Lower leg skin (tissue), 4 donors: ENCODE measurements at regions not wholly inside any gene's neighbourhood (a gene's known extent, or its start where the extent isn't known, plus 50 kb on each side); places are given as distances from the start of the nearest gene placed in this dataset.
A peak's percentile ranks its signal among the peaks of the same experiment; 100 is the strongest.

Source experiments
- DNase-seq, 2 donors: peaks; one replicate each; pipeline ENCODE4 v3.0.0-alpha.2; 2019; ENCODE audit warnings: low spot score in 2 of 2
- H3K4me3 ChIP-seq: fragments of 200-600 bp; sonication (generic); 2 replicates; pipeline ENCODE4 v1.5.1; 2017; ENCODE audit warnings: mild to moderate bottlenecking, low read depth; ENCODE audit not compliant: poor library complexity, severe bottlenecking
- POLR2A ChIP-seq, 2 donors: fragments of 450-650 bp; IDR thresholded peaks; one replicate each; pipeline ENCODE4 v1.6.1; 2016 to 2017; ENCODE audit warnings: antibody characterized with exemption in 2 of 2, mild to moderate bottlenecking in 1 of 2, moderate library complexity in 1 of 2
- WGBS, 2 donors: methylation state at CpG; one replicate each; pipeline ENCODE4 v1.1.5; 2018; 5-methylcytosine and 5-hydroxymethylcytosine counted together
- intact Hi-C: fragments of 100-400 bp; cut with DNase I; formaldehyde crosslinking; loops from one replicate; pipeline ENCODE4 v1.15.0; 2023; ENCODE audit warnings: low total_unique reads
- TF ChIP-seq, protein P1 (sequence below), 3 donors: fragments of 450-650 bp; IDR thresholded peaks; one replicate each; pipeline ENCODE4 v1.5.1; 2016; ENCODE audit warnings: antibody characterized with exemption in 3 of 3, mild to moderate bottlenecking in 3 of 3, moderate library complexity in 2 of 3

DNA sequence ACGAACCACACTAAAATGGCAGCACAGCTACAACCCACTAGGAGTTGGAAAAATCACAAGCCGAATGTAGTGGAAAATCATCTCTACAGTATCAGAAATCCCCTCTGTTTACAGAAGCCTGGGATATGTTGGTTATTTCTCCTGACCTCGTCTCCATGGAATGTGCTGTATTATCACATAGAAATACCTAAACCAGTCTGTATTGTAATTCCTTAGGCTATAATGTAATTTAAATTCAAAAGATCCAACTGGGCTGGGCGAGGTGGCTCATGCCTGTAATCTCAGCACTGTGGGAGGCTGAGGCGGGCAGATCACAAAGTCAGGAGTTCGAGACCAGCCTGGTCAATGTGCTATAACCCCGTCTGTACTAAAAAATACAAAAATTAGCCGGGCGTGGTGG is 244.8 kb upstream of the MPDZ start:
- intact Hi-C loops = no loop called here
- 91 to 93% methylated on average over 9 of the region's 9 CpGs for WGBS, 2 donors
- no peak for TF ChIP-seq POLR2A (IDR thresholded peaks at IDR 0.05)
- TF ChIP-seq, protein P1, sequence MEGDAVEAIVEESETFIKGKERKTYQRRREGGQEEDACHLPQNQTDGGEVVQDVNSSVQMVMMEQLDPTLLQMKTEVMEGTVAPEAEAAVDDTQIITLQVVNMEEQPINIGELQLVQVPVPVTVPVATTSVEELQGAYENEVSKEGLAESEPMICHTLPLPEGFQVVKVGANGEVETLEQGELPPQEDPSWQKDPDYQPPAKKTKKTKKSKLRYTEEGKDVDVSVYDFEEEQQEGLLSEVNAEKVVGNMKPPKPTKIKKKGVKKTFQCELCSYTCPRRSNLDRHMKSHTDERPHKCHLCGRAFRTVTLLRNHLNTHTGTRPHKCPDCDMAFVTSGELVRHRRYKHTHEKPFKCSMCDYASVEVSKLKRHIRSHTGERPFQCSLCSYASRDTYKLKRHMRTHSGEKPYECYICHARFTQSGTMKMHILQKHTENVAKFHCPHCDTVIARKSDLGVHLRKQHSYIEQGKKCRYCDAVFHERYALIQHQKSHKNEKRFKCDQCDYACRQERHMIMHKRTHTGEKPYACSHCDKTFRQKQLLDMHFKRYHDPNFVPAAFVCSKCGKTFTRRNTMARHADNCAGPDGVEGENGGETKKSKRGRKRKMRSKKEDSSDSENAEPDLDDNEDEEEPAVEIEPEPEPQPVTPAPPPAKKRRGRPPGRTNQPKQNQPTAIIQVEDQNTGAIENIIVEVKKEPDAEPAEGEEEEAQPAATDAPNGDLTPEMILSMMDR (IDR thresholded peaks at IDR 0.05) = no peak
- no peak overlapping the region for H3K4me3 ChIP-seq
- no peak for DNase-seq

DNA sequence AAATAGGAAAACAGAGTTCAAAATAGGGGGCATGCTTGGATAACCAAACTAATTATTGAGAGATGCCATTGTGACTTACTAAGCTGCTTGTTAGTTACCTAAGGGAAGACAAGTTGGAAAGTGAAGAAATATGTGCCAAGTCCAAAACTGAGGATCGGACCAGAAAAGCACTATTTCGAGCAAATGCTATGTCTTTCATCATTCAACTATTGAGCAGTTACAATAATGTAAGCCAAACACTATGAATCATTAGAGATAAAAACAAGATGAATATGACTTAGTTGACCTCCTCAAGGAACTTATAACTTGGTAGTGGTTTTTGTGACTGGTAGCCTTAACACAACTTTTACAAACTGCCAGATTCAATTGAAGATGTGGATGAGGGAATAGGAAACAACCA is 240.6 kb upstream of the MPDZ start:
- H3K4me3 ChIP-seq = no peak overlapping the region
- DNase-seq = no peak
- intact Hi-C loops = no loop called here
- TF ChIP-seq POLR2A (IDR thresholded peaks at IDR 0.05) = no peak
- 72 to 82% methylated on average over 2 of the region's 2 CpGs for WGBS, 2 donors

DNA sequence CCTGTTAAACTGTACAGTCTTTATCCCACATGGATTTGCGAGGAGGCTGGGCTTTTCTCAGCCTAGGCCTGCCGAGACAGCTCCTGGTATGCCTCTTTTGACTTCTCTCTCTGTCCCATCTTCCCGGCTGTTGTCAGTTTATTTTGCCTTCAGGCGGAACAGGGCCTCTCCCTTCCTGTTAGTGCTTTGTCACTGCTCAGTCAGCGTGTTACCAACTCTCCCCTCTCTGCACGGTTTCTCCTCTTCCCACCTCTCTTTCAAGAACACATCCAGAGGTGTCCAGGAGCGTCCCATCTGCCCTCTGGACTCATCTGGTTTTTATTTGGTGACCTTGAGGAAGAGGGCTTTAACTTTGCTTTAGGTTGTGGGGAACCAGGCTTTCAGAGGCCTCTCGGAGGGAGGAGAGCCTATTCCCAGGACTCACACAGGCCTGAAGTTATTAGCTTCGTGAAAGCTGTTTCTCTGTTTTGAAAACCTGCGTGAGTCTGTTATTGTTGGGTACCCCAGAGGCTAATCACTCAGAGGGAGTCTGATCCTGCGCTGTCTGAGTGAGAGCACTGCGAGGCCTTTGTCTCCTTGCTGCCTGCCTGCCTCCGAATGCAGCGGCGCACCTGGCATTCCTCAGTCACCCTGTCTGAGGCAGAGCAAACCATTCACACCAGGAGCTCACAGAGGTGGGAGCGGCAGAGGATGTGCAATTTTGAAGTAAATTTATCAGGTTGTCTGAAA is 234.4 kb upstream of the MPDZ start:
- intact Hi-C loops = no loop called here
- WGBS, 2 donors = 38% methylated on average over 16 of the region's 16 CpGs
- DNase-seq = peak; percentile 45 to 85
- no peak overlapping the region for H3K4me3 ChIP-seq
- TF ChIP-seq, protein P1 (IDR thresholded peaks at IDR 0.05) = no peak
- no peak for TF ChIP-seq POLR2A (IDR thresholded peaks at IDR 0.05)

DNA sequence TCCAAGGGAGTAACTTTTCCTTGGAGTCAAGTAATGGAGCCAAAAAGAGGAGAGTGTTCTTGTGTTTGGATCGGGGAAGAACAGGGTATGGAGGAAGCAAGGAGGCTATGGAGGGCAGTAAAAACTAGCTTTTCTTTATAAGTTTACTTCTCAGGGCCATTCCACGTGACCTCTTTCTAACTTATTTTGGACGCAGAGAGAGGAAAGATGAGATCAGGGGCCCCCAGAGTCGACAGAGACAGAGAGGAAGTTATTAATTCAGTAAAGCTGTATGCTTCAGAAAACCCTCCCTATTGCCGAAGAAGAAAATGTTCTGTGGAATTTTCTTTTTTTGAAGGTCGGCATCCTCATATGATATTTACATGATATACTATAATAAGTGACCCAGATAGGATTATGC is 233.8 kb upstream of the MPDZ start:
- no peak for DNase-seq
- no peak for TF ChIP-seq POLR2A (IDR thresholded peaks at IDR 0.05)
- TF ChIP-seq, protein P1 (IDR thresholded peaks at IDR 0.05) = no peak
- intact Hi-C loops = no loop called here
- WGBS, 2 donors = 22 to 25% methylated on average over 6 of the region's 6 CpGs
- no peak overlapping the region for H3K4me3 ChIP-seq

DNA sequence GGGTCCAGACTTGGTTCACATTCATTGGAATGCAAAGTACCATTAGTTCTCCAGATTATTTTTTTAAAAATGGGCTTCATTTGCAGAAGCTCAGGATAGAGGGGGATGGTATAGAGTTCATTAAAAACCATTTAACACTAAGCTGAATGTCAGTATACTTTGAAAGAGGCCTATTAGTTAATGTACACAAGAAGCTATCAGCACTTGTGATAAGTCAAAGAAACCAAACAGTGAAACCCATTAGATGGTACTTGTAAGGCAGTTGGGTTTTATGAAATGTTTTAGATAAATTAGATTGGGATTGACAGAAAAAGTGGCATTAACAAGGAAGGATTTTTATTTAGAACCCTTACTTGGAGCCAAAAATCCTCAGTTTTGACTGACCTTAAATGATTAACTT is 229.2 kb upstream of the MPDZ start:
- intact Hi-C loops = no loop called here
- no peak for TF ChIP-seq POLR2A (IDR thresholded peaks at IDR 0.05)
- TF ChIP-seq, protein P1 (IDR thresholded peaks at IDR 0.05) = no peak
- H3K4me3 ChIP-seq = no peak overlapping the region
- DNase-seq = no peak

DNA sequence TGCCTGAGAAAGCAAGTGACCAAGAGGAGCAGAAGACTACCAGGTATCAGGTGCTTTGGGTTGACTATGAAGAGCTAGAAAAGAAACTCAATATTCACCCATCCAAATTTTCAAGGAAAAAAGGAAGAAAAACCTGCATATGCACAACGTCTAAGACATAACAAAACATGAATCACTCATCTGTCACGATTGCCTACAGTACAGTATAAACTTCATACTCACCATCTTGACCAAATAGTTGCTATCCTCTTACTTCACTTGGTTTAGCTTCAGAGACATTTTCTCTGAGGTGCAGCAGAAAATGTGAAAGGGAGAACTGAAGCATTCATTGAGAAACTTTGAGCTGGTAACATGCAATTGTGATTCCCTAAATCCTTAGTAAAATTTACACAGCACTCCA is 228.6 kb upstream of the MPDZ start:
- TF ChIP-seq, protein P1 (IDR thresholded peaks at IDR 0.05) = no peak
- TF ChIP-seq POLR2A (IDR thresholded peaks at IDR 0.05) = no peak
- intact Hi-C loops = no loop called here
- WGBS, 2 donors = 84 to 86% methylated on average over 2 of the region's 2 CpGs
- H3K4me3 ChIP-seq = no peak overlapping the region
- DNase-seq = no peak
